D721Med (cell line): ENCODE measurements at regions not wholly inside any gene's neighbourhood (a gene's known extent, or its start where the extent isn't known, plus 50 kb on each side); places are given as distances from the start of the nearest gene placed in this dataset.
"Not testable (repeated sequence)": the region's sequence is repeated elsewhere in the genome, so short reads cannot be mapped to it uniquely, and the experiment has no call there.

ENCODE experiments used
- DNase-seq: peaks from one replicate; pipeline ENCODE4 v3.0.0; 2011; ENCODE audit warnings: low spot score; ENCODE audit not compliant: insufficient read length
- FAIRE-seq: peaks from 2 replicates; lab custom pipeline; 2011; peaks lifted over from hg19 to GRCh38; lab: Jason Lieb, UNC
- TF ChIP-seq, protein P1 (sequence below): IDR thresholded peaks from 2 replicates; pipeline ENCODE4 v1.5.1; 2012; ENCODE audit warnings: mild to moderate bottlenecking, control low read depth; ENCODE audit not compliant: insufficient read depth; ENCODE audit errors: missing control alignments

DNA sequence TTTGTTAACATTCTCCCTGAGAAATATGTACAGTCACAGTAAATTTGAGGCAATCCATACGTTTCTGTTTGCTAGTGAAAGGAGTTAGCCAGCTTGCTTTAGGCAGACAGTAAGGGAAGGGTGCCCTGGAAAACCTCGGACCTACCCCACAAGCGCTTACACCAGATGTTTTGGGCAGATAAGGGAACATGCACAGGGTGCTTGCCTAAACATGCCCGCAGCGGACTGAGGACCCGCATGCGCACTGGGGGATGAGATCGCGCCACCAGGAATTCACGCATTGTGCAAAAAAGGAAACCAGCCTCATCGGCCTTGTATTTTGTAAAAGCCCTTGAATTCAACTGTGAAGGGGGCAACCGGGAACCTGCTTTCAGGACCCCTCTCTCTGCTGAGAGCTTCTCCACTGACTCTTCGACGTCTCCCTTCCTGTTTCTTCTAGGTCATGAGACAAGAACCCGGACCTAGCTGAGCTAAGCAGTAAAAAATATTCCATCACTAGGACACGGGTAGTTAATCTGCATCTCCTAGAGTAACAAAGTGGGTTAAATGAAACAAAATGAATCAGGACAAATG, 1399.2 kb upstream of the ATXN8OS start:
- TF ChIP-seq, protein P1, sequence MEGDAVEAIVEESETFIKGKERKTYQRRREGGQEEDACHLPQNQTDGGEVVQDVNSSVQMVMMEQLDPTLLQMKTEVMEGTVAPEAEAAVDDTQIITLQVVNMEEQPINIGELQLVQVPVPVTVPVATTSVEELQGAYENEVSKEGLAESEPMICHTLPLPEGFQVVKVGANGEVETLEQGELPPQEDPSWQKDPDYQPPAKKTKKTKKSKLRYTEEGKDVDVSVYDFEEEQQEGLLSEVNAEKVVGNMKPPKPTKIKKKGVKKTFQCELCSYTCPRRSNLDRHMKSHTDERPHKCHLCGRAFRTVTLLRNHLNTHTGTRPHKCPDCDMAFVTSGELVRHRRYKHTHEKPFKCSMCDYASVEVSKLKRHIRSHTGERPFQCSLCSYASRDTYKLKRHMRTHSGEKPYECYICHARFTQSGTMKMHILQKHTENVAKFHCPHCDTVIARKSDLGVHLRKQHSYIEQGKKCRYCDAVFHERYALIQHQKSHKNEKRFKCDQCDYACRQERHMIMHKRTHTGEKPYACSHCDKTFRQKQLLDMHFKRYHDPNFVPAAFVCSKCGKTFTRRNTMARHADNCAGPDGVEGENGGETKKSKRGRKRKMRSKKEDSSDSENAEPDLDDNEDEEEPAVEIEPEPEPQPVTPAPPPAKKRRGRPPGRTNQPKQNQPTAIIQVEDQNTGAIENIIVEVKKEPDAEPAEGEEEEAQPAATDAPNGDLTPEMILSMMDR: no peak
- FAIRE-seq (no peak), DNase-seq (no peak)

GRCh38 chr13:68706044-68706443, 1401.6 kb upstream of the ATXN8OS start:
- DNase-seq, FAIRE-seq: not testable (repeated sequence)

DNA sequence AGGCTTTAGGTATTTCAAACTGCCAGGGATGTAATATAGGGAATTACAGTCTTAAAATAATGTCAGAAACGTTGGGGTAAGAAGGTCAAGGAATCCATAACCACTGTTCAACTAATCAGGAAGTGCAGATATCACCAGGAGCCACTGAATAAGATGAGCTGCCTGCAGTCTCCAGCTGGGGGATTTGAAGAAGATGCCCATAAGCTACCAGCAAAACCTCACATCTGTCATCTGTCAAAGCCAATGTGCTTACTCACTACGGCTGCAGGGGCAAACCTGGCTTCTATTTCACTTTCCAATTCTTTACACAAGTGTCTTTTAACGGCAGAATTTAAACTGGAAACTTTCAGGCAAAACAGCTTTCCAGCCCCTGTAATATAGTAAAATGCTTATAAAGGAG, 1410.1 kb upstream of the ATXN8OS start:
- FAIRE-seq (peak; percentile 89), DNase-seq (no peak)
- TF ChIP-seq, protein P1: no peak

DNA sequence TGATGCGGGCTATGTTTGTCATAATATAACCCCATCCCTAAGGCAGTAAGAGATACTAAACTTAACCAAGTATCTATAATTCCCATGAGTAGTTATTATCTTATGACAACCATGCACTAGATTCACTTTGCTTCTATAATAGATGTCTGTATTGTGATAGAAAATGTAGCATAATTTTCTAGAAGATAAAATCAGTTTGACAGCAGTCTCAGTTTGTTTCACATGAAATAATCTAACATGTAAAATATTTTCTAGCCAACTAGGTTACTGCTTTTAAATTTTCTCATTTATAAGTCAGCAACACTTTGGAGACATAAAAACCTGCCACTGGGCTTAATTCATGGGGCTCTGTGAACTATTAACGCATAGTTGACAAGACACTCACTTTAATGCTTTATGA, 1410.7 kb upstream of the ATXN8OS start:
- TF ChIP-seq, protein P1: no peak
- DNase-seq (no peak), FAIRE-seq (peak; percentile 11)

- peak; percentile 21 for FAIRE-seq
Observed at GRCh38 chr13:68692049-68692448, 1415.6 kb upstream of the ATXN8OS start.

DNA sequence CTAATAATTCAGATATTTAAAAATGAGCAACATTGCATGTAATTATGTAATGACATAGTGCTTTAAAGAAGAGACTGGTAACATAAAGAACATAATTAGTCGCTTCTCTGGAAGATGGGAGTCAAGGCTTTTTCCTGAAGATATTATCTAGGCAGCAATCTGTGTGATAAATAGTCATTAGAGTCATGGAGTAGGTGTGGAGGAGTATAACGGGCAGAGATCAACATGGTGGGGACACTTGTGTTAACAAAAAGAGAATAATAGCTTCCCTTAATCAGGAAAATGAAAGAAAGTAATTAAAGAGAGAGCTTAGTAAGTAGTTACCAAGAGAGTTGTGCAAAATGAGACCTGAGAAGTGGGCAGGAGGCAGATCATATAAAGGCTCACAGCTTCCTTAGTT, 1417.1 kb upstream of the ATXN8OS start:
- TF ChIP-seq, protein P1: no peak
- DNase-seq (no peak), FAIRE-seq (peak; percentile 98)

More at GRCh38 chr13:68692049-68692448, 1415.6 kb upstream of the ATXN8OS start:
- TF ChIP-seq, protein P1: no peak
- no peak for DNase-seq

- DNase-seq: no peak
- no peak for FAIRE-seq
- TF ChIP-seq, protein P1: no peak
Observed at GRCh38 chr13:68676513-68677115, 1431.0 kb upstream of the ATXN8OS start.
